NCI-H1436 (cell line): ENCODE measurements at regions not wholly inside any gene's neighbourhood (a gene's known extent, or its start where the extent isn't known, plus 50 kb on each side); places are given as distances from the start of the nearest gene placed in this dataset.
"Not testable (repeated sequence)": the region's sequence is repeated elsewhere in the genome, so short reads cannot be mapped to it uniquely, and the experiment has no call there.

ENCODE experiments used
- DNase-seq: peaks from one replicate; lab custom pipeline; 2025; lab: John Stamatoyannopoulos, UW

- no peak for DNase-seq
Observed at GRCh38 chrX:34576864-34577263, 80.2 kb downstream of the TMEM47 start.

- DNase-seq: no peak
Observed at GRCh38 chrX:34565981-34566380, 91.1 kb downstream of the TMEM47 start.

GRCh38 chrX:34563804-34564203 is 93.3 kb downstream of the TMEM47 start:
- no peak for DNase-seq

- no peak for DNase-seq
Observed at GRCh38 chrX:34563061-34563460, 94.0 kb downstream of the TMEM47 start.

GRCh38 chrX:34562006-34562405 is 95.1 kb downstream of the TMEM47 start:
- DNase-seq: no peak

GRCh38 chrX:34560180-34560579 is 96.9 kb downstream of the TMEM47 start:
- DNase-seq: no peak

GRCh38 chrX:34559325-34559724 is 97.8 kb downstream of the TMEM47 start:
- no peak for DNase-seq

- DNase-seq: no peak
Observed at GRCh38 chrX:34557733-34558132, 99.4 kb downstream of the TMEM47 start.

GRCh38 chrX:34555481-34555880 is 101.6 kb downstream of the TMEM47 start:
- no peak for DNase-seq

- DNase-seq: no peak
Observed at GRCh38 chrX:34546366-34546765, 110.7 kb downstream of the TMEM47 start.

- DNase-seq: no peak
Observed at GRCh38 chrX:34528081-34528480, 129.0 kb downstream of the TMEM47 start.

- DNase-seq: no peak
Observed at GRCh38 chrX:34521563-34521962, 135.5 kb downstream of the TMEM47 start.

- no peak for DNase-seq
Observed at GRCh38 chrX:34509394-34509793, 147.7 kb downstream of the TMEM47 start.

- no peak for DNase-seq
Observed at GRCh38 chrX:34503119-34503518, 154.0 kb downstream of the TMEM47 start.

GRCh38 chrX:34493086-34493485 is 164.0 kb downstream of the TMEM47 start:
- DNase-seq: no peak

GRCh38 chrX:34491126-34491525 is 166.0 kb downstream of the TMEM47 start:
- no peak for DNase-seq

- DNase-seq: no peak
Observed at GRCh38 chrX:34487364-34487763, 169.7 kb downstream of the TMEM47 start.

- DNase-seq: no peak
Observed at GRCh38 chrX:34483980-34484379, 173.1 kb downstream of the TMEM47 start.

- no peak for DNase-seq
Observed at GRCh38 chrX:34470507-34470906, 186.6 kb downstream of the TMEM47 start.

GRCh38 chrX:34467437-34467836 is 189.6 kb downstream of the TMEM47 start:
- no peak for DNase-seq

- DNase-seq: not testable (repeated sequence)
Observed at GRCh38 chrX:34463220-34463619, 193.9 kb downstream of the TMEM47 start.

- not testable (repeated sequence) for DNase-seq
Observed at GRCh38 chrX:34457850-34458249, 199.2 kb downstream of the TMEM47 start.

- DNase-seq: no peak
Observed at GRCh38 chrX:34437586-34437985, 219.5 kb downstream of the TMEM47 start.

- no peak for DNase-seq
Observed at GRCh38 chrX:34426334-34426733, 230.8 kb downstream of the TMEM47 start.

GRCh38 chrX:34406580-34406979 is 250.5 kb downstream of the TMEM47 start:
- no peak for DNase-seq
